ENCODE measurements at regions not wholly inside any gene's neighbourhood (a gene's known extent, or its start where the extent isn't known, plus 50 kb on each side); places are given as distances from the start of the nearest gene placed in this dataset.

DNA sequence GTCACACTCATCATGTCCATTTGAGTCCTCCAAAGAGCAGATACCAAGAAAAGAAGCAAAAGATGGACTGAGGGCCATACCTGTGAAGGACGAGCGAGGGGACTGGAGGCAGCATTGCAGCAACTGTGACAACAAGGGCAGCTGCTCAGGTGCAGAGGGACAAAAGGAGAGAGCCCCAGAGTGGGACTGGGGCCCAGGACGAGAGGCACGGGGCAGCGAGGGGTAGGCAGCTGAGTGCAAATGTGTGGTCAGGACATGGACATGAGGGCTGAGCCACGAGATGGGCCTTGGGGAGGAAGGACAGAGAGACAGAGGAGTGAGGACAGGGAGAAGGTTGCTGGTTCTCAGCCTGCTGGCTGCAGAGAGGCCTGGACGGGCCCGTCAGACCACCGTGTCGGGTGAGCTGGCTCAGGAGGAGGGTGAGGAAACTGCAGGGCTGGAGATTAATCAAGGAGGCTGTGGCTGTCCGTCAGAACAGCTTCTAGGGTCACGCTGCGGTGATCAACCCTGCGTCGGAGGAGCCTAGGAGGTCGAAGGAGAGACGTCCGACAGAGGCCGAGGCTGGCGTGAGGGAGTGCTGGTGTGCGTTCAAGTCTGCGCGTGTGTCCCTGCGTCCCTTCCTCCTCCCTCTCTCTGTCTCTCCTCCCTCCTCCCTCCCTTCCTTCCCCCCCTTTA lies 206.8 kb upstream of the HDAC4 start:
- in situ Hi-C loops (cut with MboI) (no loop called here), intact Hi-C loops (cut with micrococcal nuclease; ENCODE audit: unreplicated experiment) (no loop called here)
- Histone ChIP-seq H2AFZ (ENCODE audit: control insufficient read depth, low read depth, low read length) (no peak overlapping the region), H3K79me2 (ENCODE audit: control insufficient read depth, insufficient read depth, low read length) (no peaks in the 10 kb centered on the region), H4K20me1 (ENCODE audit: control insufficient read depth, insufficient read depth) (no peaks in the 10 kb centered on the region), H3K9me3 (replicated peaks; ENCODE audit: control insufficient read depth, insufficient read depth, low read length) (no peaks in the 10 kb centered on the region; the same call in 2 of the 3 replicates), H3K27me3 (replicated peaks in 1 of 2; ENCODE audit: control insufficient read depth in 2 of 2, insufficient read depth in 2 of 2, low read length in 1 of 2) (peaks cover 0 to 2% of the 10 kb centered on the region in 2 experiments; a peak in 1 of 4 replicates), H3K4me1 (ENCODE audit: control insufficient read depth, insufficient read depth, low read length) (no peaks in the 10 kb centered on the region), H3K36me3 (ENCODE audit: control insufficient read depth in 2 of 2, insufficient read depth in 2 of 2, low read length in 1 of 2) (no peaks in the 10 kb centered on the region), H3K27ac (ENCODE audit: control insufficient read depth, insufficient read depth) (no peak overlapping the region), H3K4me3 (no peak overlapping the region), H3K9ac (ENCODE audit: control insufficient read depth, insufficient read depth, low read length) (no peak overlapping the region), H3K4me2 (ENCODE audit: control insufficient read depth, insufficient read depth) (no peak overlapping the region)
- BruUV-seq (replicated peaks), result no TSS peak
- 52% methylated on average over 21 of the region's 24 CpGs for WGBS (ENCODE audit: insufficient coverage, insufficient replicate concordance, low lambda C conversion rate, missing lambda C conversion rate)
- POLR2A ChIA-PET, result no interaction called here
- TF ChIP-seq, protein P1, sequence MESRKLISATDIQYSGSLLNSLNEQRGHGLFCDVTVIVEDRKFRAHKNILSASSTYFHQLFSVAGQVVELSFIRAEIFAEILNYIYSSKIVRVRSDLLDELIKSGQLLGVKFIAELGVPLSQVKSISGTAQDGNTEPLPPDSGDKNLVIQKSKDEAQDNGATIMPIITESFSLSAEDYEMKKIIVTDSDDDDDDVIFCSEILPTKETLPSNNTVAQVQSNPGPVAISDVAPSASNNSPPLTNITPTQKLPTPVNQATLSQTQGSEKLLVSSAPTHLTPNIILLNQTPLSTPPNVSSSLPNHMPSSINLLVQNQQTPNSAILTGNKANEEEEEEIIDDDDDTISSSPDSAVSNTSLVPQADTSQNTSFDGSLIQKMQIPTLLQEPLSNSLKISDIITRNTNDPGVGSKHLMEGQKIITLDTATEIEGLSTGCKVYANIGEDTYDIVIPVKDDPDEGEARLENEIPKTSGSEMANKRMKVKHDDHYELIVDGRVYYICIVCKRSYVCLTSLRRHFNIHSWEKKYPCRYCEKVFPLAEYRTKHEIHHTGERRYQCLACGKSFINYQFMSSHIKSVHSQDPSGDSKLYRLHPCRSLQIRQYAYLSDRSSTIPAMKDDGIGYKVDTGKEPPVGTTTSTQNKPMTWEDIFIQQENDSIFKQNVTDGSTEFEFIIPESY (IDR thresholded peaks at IDR 0.05), result no peak
- TF ChIP-seq, protein P2, sequence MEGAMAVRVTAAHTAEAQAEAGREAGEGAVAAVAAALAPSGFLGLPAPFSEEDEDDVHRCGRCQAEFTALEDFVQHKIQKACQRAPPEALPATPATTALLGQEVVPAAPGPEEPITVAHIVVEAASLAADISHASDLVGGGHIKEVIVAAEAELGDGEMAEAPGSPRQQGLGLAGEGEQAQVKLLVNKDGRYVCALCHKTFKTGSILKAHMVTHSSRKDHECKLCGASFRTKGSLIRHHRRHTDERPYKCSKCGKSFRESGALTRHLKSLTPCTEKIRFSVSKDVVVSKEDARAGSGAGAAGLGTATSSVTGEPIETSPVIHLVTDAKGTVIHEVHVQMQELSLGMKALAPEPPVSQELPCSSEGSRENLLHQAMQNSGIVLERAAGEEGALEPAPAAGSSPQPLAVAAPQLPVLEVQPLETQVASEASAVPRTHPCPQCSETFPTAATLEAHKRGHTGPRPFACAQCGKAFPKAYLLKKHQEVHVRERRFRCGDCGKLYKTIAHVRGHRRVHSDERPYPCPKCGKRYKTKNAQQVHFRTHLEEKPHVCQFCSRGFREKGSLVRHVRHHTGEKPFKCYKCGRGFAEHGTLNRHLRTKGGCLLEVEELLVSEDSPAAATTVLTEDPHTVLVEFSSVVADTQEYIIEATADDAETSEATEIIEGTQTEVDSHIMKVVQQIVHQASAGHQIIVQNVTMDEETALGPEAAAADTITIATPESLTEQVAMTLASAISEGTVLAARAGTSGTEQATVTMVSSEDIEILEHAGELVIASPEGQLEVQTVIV (IDR thresholded peaks at IDR 0.05; ENCODE audit: borderline replicate concordance, partially characterized antibody), result no peak
- no peak for TF ChIP-seq STAT1 (conservative IDR thresholded peaks at IDR 0.05)
- TF ChIP-seq IRF4 (IDR thresholded peaks at IDR 0.05; ENCODE audit: low read depth, low read length), result no peak
- no peak for TF ChIP-seq JUNB (IDR thresholded peaks at IDR 0.05)
- TF ChIP-seq, protein P3, sequence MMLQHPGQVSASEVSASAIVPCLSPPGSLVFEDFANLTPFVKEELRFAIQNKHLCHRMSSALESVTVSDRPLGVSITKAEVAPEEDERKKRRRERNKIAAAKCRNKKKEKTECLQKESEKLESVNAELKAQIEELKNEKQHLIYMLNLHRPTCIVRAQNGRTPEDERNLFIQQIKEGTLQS (IDR thresholded peaks at IDR 0.05; ENCODE audit: borderline replicate concordance, extremely low read depth, low read depth, low read length), result no peak
- TF ChIP-seq SRF (IDR thresholded peaks at IDR 0.05; ENCODE audit: low read depth in 2 of 2, low read length in 2 of 2), result no peak
- no peak for TF ChIP-seq EP300 (IDR thresholded peaks at IDR 0.05; ENCODE audit: borderline replicate concordance in 1 of 2, control insufficient read depth in 1 of 2, low read depth in 2 of 2, low read length in 2 of 2)
- SMC1A ChIA-PET (ENCODE audit: uncharacterized antibody, unreplicated experiment), result no interaction called here
- DNase-seq (ENCODE audit: low read depth, low spot score), result no peak
- CTCF ChIA-PET, result interaction anchor here (0.7 kb wide), 1 partner anchor 92 kb away, joined by 4 read pairs; no protein-coding TSS in a partner anchor
- RAD21 ChIA-PET (ENCODE audit: unreplicated experiment), result no interaction called here
- no peak for FAIRE-seq
- ATAC-seq, result no peak

Measured in GM12878 (cell line).